ENCODE measurements at regions not wholly inside any gene's neighbourhood (a gene's known extent, or its start where the extent isn't known, plus 50 kb on each side); places are given as distances from the start of the nearest gene placed in this dataset.

DNA sequence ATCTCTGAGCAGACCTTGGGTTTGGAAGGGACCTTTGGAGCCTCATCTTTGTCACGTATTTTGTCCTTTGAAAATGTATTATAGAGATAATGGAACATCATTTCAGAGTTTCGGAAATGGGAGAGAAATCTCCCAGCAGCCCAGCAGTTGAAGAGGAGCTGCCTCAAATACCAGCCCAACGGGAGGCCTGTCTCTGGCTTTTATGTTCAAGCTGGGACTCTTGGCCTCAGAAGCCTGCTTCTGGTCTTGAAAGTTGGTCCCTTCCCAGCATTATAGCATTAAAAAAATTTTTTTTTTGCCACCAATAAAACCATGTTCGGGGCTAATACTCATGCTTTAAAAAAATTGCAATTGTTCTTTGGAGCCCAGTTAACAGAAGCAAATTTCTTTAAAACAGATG lies 73.4 kb upstream of the CTBP2 start:
- 79% methylated on average over 4 of the region's 4 CpGs for WGBS (ENCODE audit: low lambda C conversion rate)
- H3K27ac ChIP-seq (ENCODE audit: low read depth in 2 of 2, low read length in 1 of 2), result no peak overlapping the region
- DNase-seq, result no peak
- H3K36me3 ChIP-seq (replicated peaks in 1 of 2; ENCODE audit: control insufficient read depth in 1 of 2, insufficient read depth in 2 of 2, low read length in 1 of 2), result no peaks in the 10 kb centered on the region
- H3K4me2 ChIP-seq, result no peak overlapping the region
- H3K9me3 ChIP-seq, result peaks cover 10% of the 10 kb centered on the region; the same call in 1 of the 2 replicates
- ChIA-PET CTCF (no interaction called here), POLR2A (no interaction called here)
- no peaks in the 10 kb centered on the region for H3K9me2 ChIP-seq
- TF ChIP-seq, protein P1, sequence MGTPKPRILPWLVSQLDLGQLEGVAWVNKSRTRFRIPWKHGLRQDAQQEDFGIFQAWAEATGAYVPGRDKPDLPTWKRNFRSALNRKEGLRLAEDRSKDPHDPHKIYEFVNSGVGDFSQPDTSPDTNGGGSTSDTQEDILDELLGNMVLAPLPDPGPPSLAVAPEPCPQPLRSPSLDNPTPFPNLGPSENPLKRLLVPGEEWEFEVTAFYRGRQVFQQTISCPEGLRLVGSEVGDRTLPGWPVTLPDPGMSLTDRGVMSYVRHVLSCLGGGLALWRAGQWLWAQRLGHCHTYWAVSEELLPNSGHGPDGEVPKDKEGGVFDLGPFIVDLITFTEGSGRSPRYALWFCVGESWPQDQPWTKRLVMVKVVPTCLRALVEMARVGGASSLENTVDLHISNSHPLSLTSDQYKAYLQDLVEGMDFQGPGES (IDR thresholded peaks at IDR 0.05; ENCODE audit: low read depth, low read length), result no peak
- TF ChIP-seq RAD21 (IDR thresholded peaks at IDR 0.05; ENCODE audit: low read length) (no peak), TCF12 (IDR thresholded peaks at IDR 0.05) (no peak), EZH2phosphoT487 (IDR thresholded peaks at IDR 0.05; ENCODE audit: borderline replicate concordance, low read depth) (no peak), RXRA (IDR thresholded peaks at IDR 0.05; ENCODE audit: borderline replicate concordance, low read depth) (no peak), TAF1 (IDR thresholded peaks at IDR 0.05; ENCODE audit: borderline replicate concordance, low read depth, low read length) (no peak), POLR2AphosphoS5 (IDR thresholded peaks at IDR 0.05; ENCODE audit: low read depth, low read length) (no peak), FOSL2 (IDR thresholded peaks at IDR 0.05; ENCODE audit: borderline replicate concordance, low read depth) (no peak), FOXJ3 (CRISPR knock-in tag; IDR thresholded peaks at IDR 0.05) (no peak), GATA2 (CRISPR knock-in tag; IDR thresholded peaks at IDR 0.05) (no peak), RFX5 (IDR thresholded peaks at IDR 0.05; ENCODE audit: low read length) (no peak), ELF1 (IDR thresholded peaks at IDR 0.05) (no peak), SMC3 (IDR thresholded peaks at IDR 0.05; ENCODE audit: low read depth, low read length) (no peak), TEAD4 (IDR thresholded peaks at IDR 0.05; ENCODE audit: borderline replicate concordance, insufficient read depth) (no peak)
- TF ChIP-seq, protein P2, sequence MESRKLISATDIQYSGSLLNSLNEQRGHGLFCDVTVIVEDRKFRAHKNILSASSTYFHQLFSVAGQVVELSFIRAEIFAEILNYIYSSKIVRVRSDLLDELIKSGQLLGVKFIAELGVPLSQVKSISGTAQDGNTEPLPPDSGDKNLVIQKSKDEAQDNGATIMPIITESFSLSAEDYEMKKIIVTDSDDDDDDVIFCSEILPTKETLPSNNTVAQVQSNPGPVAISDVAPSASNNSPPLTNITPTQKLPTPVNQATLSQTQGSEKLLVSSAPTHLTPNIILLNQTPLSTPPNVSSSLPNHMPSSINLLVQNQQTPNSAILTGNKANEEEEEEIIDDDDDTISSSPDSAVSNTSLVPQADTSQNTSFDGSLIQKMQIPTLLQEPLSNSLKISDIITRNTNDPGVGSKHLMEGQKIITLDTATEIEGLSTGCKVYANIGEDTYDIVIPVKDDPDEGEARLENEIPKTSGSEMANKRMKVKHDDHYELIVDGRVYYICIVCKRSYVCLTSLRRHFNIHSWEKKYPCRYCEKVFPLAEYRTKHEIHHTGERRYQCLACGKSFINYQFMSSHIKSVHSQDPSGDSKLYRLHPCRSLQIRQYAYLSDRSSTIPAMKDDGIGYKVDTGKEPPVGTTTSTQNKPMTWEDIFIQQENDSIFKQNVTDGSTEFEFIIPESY (IDR thresholded peaks at IDR 0.05; ENCODE audit: borderline replicate concordance, low read depth), result no peak
- TF ChIP-seq, protein P3, sequence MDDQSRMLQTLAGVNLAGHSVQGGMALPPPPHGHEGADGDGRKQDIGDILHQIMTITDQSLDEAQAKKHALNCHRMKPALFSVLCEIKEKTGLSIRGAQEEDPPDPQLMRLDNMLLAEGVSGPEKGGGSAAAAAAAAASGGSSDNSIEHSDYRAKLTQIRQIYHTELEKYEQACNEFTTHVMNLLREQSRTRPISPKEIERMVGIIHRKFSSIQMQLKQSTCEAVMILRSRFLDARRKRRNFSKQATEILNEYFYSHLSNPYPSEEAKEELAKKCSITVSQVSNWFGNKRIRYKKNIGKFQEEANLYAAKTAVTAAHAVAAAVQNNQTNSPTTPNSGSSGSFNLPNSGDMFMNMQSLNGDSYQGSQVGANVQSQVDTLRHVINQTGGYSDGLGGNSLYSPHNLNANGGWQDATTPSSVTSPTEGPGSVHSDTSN (IDR thresholded peaks at IDR 0.05), result no peak
- TF ChIP-seq, protein P4, sequence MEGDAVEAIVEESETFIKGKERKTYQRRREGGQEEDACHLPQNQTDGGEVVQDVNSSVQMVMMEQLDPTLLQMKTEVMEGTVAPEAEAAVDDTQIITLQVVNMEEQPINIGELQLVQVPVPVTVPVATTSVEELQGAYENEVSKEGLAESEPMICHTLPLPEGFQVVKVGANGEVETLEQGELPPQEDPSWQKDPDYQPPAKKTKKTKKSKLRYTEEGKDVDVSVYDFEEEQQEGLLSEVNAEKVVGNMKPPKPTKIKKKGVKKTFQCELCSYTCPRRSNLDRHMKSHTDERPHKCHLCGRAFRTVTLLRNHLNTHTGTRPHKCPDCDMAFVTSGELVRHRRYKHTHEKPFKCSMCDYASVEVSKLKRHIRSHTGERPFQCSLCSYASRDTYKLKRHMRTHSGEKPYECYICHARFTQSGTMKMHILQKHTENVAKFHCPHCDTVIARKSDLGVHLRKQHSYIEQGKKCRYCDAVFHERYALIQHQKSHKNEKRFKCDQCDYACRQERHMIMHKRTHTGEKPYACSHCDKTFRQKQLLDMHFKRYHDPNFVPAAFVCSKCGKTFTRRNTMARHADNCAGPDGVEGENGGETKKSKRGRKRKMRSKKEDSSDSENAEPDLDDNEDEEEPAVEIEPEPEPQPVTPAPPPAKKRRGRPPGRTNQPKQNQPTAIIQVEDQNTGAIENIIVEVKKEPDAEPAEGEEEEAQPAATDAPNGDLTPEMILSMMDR (IDR thresholded peaks at IDR 0.05), result no peak
- H3F3A ChIP-seq (replicated peaks; ENCODE audit: insufficient read depth), result no peaks in the 10 kb centered on the region
- H2AFZ ChIP-seq (ENCODE audit: low read depth), result no peak overlapping the region
- H3K9ac ChIP-seq, result no peak overlapping the region
- H4K20me1 ChIP-seq (ENCODE audit: insufficient read depth), result no peaks in the 10 kb centered on the region
- H3K4me1 ChIP-seq (ENCODE audit: control insufficient read depth in 1 of 2, insufficient read depth in 2 of 2, low read depth in 1 of 2, low read length in 1 of 2), result peaks cover 0 to 10% of the 10 kb centered on the region in 2 experiments; a peak in 2 of 4 replicates
- H3K79me2 ChIP-seq (ENCODE audit: insufficient read depth), result no peaks in the 10 kb centered on the region
- no peak overlapping the region for H3K4me3 ChIP-seq (ENCODE audit: low read depth in 2 of 2, low read length in 1 of 2)
- H3K27me3 ChIP-seq (ENCODE audit: insufficient read depth), result no peaks in the 10 kb centered on the region

Measured in SK-N-SH (cell line).